ENCODE measurements at regions not wholly inside any gene's neighbourhood (a gene's known extent, or its start where the extent isn't known, plus 50 kb on each side); places are given as distances from the start of the nearest gene placed in this dataset.

DNA sequence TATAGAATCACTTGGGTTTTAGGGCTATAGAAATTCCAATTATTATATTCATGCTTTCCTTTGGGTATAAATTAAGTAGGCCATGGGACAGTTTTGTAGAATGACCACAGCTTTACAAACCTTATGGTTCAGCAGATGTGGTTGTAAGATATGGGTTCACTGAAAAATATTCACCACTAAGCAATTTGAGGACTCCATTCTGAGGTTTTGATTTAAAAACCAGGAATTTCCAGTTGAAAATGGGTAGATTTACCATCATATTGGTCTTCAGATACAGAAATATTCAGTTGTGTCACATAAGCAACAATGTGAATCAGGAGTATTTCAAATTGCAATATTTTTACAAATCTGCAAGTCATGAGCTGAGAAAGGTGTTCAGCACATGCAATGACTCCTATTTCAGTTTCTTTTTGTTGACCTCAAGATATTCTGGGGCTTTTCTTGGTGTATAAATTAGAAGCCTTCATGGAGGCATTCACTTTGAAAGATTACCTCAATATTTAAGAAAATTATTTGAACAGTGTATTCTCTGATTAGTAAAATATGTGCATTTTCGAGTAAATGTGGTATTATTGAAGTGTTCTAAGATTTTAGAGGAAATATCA is 218.4 kb upstream of the HCCS start:
- H4K20me1 ChIP-seq (ENCODE audit: insufficient read depth), result no peaks in the 10 kb centered on the region
- no peak overlapping the region for H3K27ac ChIP-seq (ENCODE audit: low read length)
- no peaks in the 10 kb centered on the region for H3K9me3 ChIP-seq (ENCODE audit: low read length)
- TF ChIP-seq SMC3 (conservative IDR thresholded peaks at IDR 0.05; ENCODE audit: poor library complexity), result no peak
- no peak for TF ChIP-seq EZH2 (IDR thresholded peaks at IDR 0.05; ENCODE audit: borderline replicate concordance, insufficient read depth, low read length, poor library complexity, severe bottlenecking)
- TF ChIP-seq, protein P1, sequence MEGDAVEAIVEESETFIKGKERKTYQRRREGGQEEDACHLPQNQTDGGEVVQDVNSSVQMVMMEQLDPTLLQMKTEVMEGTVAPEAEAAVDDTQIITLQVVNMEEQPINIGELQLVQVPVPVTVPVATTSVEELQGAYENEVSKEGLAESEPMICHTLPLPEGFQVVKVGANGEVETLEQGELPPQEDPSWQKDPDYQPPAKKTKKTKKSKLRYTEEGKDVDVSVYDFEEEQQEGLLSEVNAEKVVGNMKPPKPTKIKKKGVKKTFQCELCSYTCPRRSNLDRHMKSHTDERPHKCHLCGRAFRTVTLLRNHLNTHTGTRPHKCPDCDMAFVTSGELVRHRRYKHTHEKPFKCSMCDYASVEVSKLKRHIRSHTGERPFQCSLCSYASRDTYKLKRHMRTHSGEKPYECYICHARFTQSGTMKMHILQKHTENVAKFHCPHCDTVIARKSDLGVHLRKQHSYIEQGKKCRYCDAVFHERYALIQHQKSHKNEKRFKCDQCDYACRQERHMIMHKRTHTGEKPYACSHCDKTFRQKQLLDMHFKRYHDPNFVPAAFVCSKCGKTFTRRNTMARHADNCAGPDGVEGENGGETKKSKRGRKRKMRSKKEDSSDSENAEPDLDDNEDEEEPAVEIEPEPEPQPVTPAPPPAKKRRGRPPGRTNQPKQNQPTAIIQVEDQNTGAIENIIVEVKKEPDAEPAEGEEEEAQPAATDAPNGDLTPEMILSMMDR (IDR thresholded peaks at IDR 0.05; ENCODE audit: poor library complexity, severe bottlenecking), result no peak
- TF ChIP-seq EP300 (conservative IDR thresholded peaks at IDR 0.05; ENCODE audit: poor library complexity, severe bottlenecking), result no peak
- no peak overlapping the region for H3K4me3 ChIP-seq (ENCODE audit: low read length)
- H3K4me2 ChIP-seq (ENCODE audit: low read length), result no peak overlapping the region
- no peaks in the 10 kb centered on the region for H3K9me2 ChIP-seq (ENCODE audit: insufficient read depth, low read length)
- no peaks in the 10 kb centered on the region for H3K36me3 ChIP-seq (ENCODE audit: insufficient read depth, low read length)
- H3K9ac ChIP-seq (ENCODE audit: low read length), result no peak overlapping the region
- no peaks in the 10 kb centered on the region for H3K27me3 ChIP-seq (ENCODE audit: insufficient read depth, low read depth, low read length)
- H2AFZ ChIP-seq (ENCODE audit: low read depth, low read length), result no peak overlapping the region
- no peaks in the 10 kb centered on the region for H3K79me2 ChIP-seq (replicated peaks; ENCODE audit: insufficient read depth, low read length)
- H3F3A ChIP-seq (ENCODE audit: insufficient read depth, low read length, poor library complexity, severe bottlenecking), result no peaks in the 10 kb centered on the region

DNA sequence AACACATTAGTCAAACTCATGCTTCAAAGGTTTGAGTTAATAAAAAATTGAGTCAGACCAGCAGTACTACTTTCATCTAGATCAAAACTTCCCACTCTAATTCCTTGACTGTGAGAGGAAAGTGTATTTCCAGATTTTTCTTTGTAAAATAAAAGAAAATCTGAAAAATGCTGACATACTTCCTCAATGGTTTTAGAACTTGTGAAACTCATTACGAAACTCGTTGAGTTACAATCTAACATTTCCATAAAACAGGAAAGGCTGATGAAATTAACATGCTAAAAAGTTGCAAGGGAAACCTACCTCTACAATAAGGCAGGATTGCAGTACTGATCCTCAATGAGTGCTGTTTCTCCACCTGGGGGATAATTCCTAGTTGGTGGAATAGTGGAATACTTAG is 217.8 kb upstream of the HCCS start:
- H3K4me2 ChIP-seq (ENCODE audit: low read length), result no peak overlapping the region
- H3K27me3 ChIP-seq (ENCODE audit: insufficient read depth, low read depth, low read length), result no peaks in the 10 kb centered on the region
- H3K36me3 ChIP-seq (ENCODE audit: insufficient read depth, low read length), result no peaks in the 10 kb centered on the region
- H3K9me3 ChIP-seq (ENCODE audit: low read length), result no peaks in the 10 kb centered on the region
- no peak overlapping the region for H2AFZ ChIP-seq (ENCODE audit: low read depth, low read length)
- H3F3A ChIP-seq (ENCODE audit: insufficient read depth, low read length, poor library complexity, severe bottlenecking), result no peaks in the 10 kb centered on the region
- H3K27ac ChIP-seq (ENCODE audit: low read length), result no peak overlapping the region
- no peaks in the 10 kb centered on the region for H3K79me2 ChIP-seq (replicated peaks; ENCODE audit: insufficient read depth, low read length)
- no peak overlapping the region for H3K4me3 ChIP-seq (ENCODE audit: low read length)
- no peaks in the 10 kb centered on the region for H3K9me2 ChIP-seq (ENCODE audit: insufficient read depth, low read length)
- H3K9ac ChIP-seq (ENCODE audit: low read length), result no peak overlapping the region
- H4K20me1 ChIP-seq (ENCODE audit: insufficient read depth), result no peaks in the 10 kb centered on the region
- TF ChIP-seq MXI1 (conservative IDR thresholded peaks at IDR 0.05; ENCODE audit: poor library complexity, severe bottlenecking), result no peak

DNA sequence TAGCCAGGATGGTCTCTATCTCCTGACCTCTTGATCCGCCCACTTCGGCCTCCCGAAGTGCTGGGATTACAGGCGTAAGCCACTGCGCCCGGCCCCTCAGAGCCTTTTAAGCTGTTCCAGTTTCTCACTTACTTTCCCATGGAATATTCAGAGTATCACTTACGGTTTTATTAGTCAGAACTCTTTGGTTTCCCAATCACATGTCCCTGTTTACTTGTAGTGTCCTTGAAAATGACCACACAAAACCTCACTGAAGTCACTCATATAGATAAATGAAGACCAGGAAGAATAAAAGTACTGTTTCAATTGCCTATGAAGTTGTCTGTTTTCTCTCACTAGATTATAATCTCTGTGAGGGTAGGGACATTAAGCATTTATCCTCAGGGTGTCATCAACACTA is 217.2 kb upstream of the HCCS start:
- no peaks in the 10 kb centered on the region for H3K27me3 ChIP-seq (ENCODE audit: insufficient read depth, low read depth, low read length)

More for the DNA sequence above, 217.2 kb upstream of the HCCS start:
- Histone ChIP-seq H3F3A (ENCODE audit: insufficient read depth, low read length, poor library complexity, severe bottlenecking) (no peaks in the 10 kb centered on the region), H3K4me2 (ENCODE audit: low read length) (no peak overlapping the region), H3K9me2 (ENCODE audit: insufficient read depth, low read length) (no peaks in the 10 kb centered on the region), H3K4me3 (ENCODE audit: low read length) (no peak overlapping the region), H3K9ac (ENCODE audit: low read length) (no peak overlapping the region), H3K9me3 (ENCODE audit: low read length) (no peaks in the 10 kb centered on the region), H4K20me1 (ENCODE audit: insufficient read depth) (no peaks in the 10 kb centered on the region), H3K79me2 (replicated peaks; ENCODE audit: insufficient read depth, low read length) (no peaks in the 10 kb centered on the region), H3K27ac (ENCODE audit: low read length) (no peak overlapping the region), H2AFZ (ENCODE audit: low read depth, low read length) (no peak overlapping the region), H3K36me3 (ENCODE audit: insufficient read depth, low read length) (no peaks in the 10 kb centered on the region)
- TF ChIP-seq, protein P1 (IDR thresholded peaks at IDR 0.05; ENCODE audit: poor library complexity, severe bottlenecking), result no peak
- TF ChIP-seq EZH2 (IDR thresholded peaks at IDR 0.05; ENCODE audit: borderline replicate concordance, insufficient read depth, low read length, poor library complexity, severe bottlenecking), result no peak
- TF ChIP-seq SMC3 (conservative IDR thresholded peaks at IDR 0.05; ENCODE audit: poor library complexity), result no peak
- TF ChIP-seq EP300 (conservative IDR thresholded peaks at IDR 0.05; ENCODE audit: poor library complexity, severe bottlenecking), result no peak
- TF ChIP-seq, protein P2, sequence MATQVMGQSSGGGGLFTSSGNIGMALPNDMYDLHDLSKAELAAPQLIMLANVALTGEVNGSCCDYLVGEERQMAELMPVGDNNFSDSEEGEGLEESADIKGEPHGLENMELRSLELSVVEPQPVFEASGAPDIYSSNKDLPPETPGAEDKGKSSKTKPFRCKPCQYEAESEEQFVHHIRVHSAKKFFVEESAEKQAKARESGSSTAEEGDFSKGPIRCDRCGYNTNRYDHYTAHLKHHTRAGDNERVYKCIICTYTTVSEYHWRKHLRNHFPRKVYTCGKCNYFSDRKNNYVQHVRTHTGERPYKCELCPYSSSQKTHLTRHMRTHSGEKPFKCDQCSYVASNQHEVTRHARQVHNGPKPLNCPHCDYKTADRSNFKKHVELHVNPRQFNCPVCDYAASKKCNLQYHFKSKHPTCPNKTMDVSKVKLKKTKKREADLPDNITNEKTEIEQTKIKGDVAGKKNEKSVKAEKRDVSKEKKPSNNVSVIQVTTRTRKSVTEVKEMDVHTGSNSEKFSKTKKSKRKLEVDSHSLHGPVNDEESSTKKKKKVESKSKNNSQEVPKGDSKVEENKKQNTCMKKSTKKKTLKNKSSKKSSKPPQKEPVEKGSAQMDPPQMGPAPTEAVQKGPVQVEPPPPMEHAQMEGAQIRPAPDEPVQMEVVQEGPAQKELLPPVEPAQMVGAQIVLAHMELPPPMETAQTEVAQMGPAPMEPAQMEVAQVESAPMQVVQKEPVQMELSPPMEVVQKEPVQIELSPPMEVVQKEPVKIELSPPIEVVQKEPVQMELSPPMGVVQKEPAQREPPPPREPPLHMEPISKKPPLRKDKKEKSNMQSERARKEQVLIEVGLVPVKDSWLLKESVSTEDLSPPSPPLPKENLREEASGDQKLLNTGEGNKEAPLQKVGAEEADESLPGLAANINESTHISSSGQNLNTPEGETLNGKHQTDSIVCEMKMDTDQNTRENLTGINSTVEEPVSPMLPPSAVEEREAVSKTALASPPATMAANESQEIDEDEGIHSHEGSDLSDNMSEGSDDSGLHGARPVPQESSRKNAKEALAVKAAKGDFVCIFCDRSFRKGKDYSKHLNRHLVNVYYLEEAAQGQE (IDR thresholded peaks at IDR 0.05; ENCODE audit: borderline replicate concordance), result no peak
- TF ChIP-seq MXI1 (conservative IDR thresholded peaks at IDR 0.05; ENCODE audit: poor library complexity, severe bottlenecking), result no peak
- TF ChIP-seq TAF1 (IDR thresholded peaks at IDR 0.05; ENCODE audit: low read depth), result no peak
- TF ChIP-seq POLR2AphosphoS5 (IDR thresholded peaks at IDR 0.05), result no peak
- no peak for TF ChIP-seq RAD21 (conservative IDR thresholded peaks at IDR 0.05)

Measured in neural cell (in vitro differentiated cells).